ENCODE measurements at regions not wholly inside any gene's neighbourhood (a gene's known extent, or its start where the extent isn't known, plus 50 kb on each side); places are given as distances from the start of the nearest gene placed in this dataset.
A peak's percentile ranks its signal among the peaks of the same experiment; 100 is the strongest.
"Not testable (repeated sequence)": the region's sequence is repeated elsewhere in the genome, so short reads cannot be mapped to it uniquely, and the experiment has no call there.

DNA sequence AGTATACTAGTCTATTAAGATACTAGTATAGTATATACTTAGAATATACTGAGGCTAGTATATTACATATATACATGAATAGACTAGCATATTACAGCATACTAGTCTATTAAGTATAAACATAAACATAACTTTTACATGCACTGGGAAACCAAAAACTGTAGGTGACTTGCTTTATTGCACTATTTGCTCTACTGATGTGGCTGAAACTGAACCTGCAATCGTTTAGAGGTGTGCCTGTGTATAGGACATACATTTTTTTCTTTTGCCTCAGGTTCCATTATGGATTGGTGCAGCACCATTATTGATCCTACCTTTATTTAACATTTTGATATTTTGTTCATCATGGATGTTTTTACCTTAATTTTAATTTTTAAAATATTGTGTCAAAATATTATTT, 143.2 kb upstream of the RGS6 start:
- no peak for DNase-seq (ENCODE audit: low read depth)

DNA sequence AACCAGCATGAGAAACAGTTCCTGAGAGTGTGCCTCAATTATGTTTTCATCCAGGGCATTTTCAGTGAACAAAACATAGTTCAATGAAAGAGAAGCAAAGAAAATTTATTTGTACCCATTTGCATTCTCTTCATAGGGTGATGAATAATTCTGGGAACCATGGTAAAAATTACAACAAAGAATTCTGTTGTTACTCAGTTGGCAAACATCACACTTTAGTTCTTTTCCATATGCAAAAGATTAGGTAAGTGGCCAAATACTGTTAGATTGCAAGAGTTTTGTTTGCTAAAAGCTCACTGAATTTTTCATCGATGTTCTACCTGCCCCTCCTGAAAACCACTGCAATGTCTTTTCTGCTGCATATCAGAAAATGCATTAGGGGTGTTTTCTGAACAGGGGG, 132.4 kb upstream of the RGS6 start:
- DNase-seq (ENCODE audit: low read depth), result no peak

DNA sequence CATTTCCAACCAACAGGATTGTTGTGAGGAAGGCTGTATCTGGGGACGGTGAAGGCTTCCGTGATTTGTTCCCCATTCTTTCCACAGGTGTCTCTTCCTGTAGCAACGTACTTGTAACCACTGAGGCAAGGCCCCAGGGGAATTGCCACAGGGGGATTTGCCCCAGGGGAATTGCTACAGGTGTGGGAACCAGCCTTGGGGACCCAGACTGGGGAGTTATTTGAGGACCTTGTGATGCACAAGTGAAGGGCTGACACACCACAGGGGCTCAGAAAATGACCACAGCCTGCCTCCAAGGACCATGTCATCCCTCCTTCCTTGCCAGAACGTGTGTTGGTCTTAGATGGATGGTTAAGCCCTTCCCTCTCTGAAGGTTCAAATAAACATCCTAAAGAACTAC, 131.4 kb upstream of the RGS6 start:
- no peak for DNase-seq (ENCODE audit: low read depth)

- no peak for DNase-seq (ENCODE audit: low read depth)
Measured at GRCh38 chr14:71803539-71804260, 128.5 kb upstream of the RGS6 start.

GRCh38 chr14:71804992-71805391, 127.2 kb upstream of the RGS6 start:
- no peak for DNase-seq (ENCODE audit: low read depth)

GRCh38 chr14:71807049-71807448, 125.2 kb upstream of the RGS6 start:
- DNase-seq (ENCODE audit: low read depth), result not testable (repeated sequence)

DNA sequence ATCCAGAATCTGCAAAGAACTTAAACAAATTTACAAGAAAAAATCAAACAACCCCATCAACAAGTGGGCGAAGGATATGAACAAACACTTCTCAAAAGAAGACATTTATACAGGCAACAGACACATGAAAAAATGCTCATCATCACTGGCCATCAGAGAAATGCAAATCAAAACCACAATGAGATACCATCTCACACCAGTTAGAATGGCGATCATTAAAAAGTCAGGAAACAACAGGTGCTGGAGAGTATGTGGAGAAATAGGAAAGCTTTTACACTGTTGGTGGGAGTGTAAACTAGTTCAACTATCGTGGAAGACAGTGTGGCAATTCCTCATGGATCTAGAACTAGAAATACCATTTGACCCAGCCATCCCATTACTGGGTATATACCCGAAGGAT, 121.4 kb upstream of the RGS6 start:
- DNase-seq (ENCODE audit: low read depth), result not testable (repeated sequence)

GRCh38 chr14:71812693-71813092, 119.5 kb upstream of the RGS6 start:
- no peak for DNase-seq (ENCODE audit: low read depth)

GRCh38 chr14:71815110-71815509, 117.1 kb upstream of the RGS6 start:
- no peak for DNase-seq (ENCODE audit: low read depth)

GRCh38 chr14:71824816-71825215, 107.4 kb upstream of the RGS6 start:
- no peak for DNase-seq (ENCODE audit: low read depth)

- DNase-seq (ENCODE audit: low read depth), result no peak
Measured at GRCh38 chr14:71833476-71833875, 98.8 kb upstream of the RGS6 start.

- DNase-seq (ENCODE audit: low read depth), result no peak
Measured at GRCh38 chr14:71834284-71835204, 97.7 kb upstream of the RGS6 start.

DNA sequence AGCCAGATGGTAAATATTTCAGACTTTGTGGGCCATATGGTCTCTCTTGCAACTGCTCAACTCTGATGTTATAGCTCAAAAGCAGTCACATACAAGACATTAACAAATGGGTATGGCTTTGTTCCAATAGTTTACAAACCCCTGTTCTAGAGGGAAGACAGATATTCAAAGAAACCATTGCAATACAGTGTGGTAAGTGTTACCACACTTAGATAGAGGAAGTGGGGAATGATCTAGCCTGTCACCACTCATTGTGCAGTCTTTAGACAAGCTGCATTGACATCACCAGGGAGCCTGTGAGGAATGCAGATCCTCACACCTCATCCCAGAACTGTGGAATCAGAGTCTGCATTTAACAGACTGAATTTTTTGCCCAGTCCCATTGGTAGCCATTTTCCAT, 80.0 kb upstream of the RGS6 start:
- DNase-seq (ENCODE audit: low read depth), result no peak

DNA sequence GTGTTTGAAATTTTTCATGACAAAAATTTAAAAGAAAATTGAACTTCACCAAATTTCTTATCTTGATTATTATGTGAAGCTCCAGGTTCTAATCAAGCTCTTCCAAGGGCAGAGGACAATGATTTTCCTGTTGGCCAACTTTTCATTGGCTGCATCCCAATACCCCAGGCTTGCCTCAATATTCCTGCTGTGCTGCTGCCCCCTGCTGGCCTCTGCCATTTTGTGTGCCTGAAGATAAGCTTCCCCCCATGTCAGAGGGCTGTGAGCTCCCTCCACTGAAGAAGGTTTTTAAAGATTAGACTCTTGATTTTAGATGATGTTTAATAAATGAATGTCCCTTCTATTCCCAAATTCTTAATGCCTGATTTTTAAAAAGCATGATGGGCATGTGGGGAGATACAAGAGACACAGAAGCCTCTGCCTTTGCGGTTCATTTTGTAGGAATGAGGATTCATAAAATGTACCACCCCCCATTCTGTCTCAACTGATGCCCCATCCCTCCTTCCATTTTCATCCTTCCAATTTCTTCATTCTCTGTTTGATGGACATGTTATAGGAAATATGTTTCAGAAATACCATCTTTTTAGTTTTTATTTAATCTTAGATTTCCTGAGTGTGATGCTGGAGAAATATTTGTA, 76.7 kb upstream of the RGS6 start:
- peak; percentile 53 for DNase-seq (ENCODE audit: low read depth)

GRCh38 chr14:71856199-71856919, 75.9 kb upstream of the RGS6 start:
- no peak for DNase-seq (ENCODE audit: low read depth)

DNA sequence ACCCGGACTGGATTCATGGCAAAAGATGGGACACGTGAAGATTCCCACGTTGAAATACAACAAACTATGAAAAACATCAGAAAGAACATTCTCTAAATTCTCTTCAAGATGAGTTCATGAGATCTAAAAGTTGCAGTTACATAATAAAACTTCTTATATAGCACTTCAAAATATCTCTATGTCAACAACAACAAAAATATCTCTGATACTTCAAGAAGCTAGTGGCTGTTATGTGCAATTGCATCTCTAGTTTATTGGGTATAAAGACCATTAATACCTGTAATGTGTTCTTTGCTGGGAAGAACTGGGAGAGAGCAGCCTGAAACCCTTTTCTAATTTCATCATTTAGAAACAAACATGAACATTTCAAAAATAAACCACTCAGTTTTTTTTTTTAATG, 69.2 kb upstream of the RGS6 start:
- no peak for DNase-seq (ENCODE audit: low read depth)

GRCh38 chr14:71863766-71864165, 68.5 kb upstream of the RGS6 start:
- no peak for DNase-seq (ENCODE audit: low read depth)
